ENCODE measurements at regions not wholly inside any gene's neighbourhood (a gene's known extent, or its start where the extent isn't known, plus 50 kb on each side); places are given as distances from the start of the nearest gene placed in this dataset.
A peak's percentile ranks its signal among the peaks of the same experiment; 100 is the strongest.

DNA sequence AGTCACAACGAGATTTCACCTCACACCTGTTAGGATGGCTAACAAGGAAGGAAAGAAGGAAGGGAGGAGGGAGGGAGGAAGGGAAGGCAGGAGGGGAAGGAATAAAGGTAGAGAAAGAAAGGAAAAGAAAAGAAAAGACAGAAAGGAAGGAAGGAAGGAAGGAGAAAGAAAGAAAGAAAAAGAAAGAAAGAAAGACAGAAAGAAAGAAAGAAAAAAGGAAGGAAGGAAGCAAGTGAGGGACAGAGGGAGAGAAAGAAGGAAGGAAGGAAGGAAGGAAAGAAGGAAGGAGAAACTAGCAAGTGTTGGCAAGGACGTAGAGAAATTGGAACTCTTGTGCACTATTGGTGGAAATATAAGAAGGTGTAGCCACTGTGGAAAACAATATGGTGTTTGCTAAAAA, 52.2 kb downstream of the CCDC185 start:
- no peak for DNase-seq

DNA sequence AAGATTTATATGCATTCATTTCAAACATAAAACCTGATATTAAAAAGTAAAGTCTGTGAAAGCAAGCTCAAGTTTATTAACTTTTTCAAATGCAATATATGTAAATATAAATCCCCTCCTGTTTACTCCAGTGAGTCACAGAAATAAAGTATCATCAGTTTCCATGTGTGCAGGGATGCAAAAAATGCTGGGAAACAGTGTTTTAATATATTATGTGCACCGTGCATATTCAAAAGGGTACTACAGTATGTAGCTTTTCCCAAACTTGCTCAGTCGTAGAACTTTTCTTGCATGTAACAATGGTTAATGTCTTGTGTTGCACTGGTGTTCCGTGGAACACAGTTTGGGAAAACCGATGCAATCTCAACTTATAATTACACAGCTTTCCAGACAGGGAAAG, 60.7 kb downstream of the CCDC185 start:
- no peak for DNase-seq

- no peak for DNase-seq
Measured at GRCh38 chr1:223454959-223455358, 61.7 kb downstream of the CCDC185 start.

DNA sequence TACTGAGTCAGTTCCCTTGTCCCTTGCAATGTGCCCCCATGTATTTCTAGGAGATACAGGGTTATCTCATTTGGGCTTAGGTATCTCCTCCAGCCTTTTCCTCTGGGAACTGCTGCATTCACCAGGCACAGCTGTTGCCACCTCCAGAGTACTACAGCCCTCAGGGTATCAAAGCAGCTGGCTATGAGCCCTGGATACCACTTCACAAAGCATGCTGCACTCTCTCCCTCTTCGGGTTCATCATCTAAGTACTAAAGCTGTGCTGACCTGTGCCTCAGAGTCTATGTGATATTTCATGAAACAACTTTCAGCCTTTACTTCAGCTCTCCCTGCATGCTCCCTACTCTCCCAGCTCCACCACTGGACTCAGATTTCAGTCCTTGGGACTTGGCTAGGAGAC, 62.3 kb downstream of the CCDC185 start:
- no peak for DNase-seq

DNA sequence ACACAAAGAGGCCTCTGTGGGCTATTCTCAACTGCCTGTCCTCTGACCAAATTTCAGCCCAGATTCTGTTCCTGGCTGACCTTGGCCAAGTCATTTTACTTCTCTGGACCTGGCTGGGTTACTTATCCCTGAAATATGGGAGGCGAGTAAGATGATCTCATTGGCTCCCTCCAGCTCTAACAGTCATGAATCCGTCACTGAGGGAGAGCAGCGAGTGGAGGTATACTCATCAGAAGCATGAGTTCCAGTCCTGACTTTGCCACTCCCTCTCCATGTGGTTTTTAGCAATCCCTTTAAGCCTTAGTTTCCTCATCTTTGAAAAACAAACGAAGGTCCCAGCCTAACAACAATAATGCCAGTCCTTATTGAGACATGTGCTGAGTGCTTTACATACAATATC, 63.5 kb downstream of the CCDC185 start:
- no peak for DNase-seq

DNA sequence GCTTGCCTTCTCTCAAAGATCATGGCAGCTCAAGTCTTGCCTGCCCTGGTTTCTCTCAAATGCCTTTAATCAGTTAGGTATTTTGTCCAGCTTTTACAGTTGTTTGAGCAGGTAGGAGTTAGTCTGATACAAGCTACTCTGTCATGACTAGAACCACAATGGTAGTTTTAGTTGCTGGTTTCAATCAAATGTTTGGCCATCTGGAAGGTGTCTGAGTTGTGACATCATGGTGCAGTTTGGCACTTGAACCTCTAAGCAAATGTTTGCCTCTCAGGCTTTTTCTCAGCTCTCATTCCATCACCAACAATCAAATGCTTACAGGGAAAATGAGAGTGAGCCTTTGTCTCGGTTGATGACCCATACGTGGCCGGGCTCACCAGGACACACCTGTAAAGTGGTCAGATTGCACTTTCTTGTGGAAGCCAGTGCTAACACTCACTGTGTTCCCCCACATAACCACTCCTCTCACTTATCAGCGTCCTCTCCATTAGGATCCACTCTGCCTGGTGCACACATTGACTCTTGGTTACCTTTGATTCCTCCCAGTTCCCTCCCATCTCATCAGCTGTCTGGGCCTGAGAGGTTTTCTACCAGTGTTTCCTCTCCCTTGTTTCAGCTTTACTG, 67.5 kb downstream of the CCDC185 start:
- DNase-seq, result peak; percentile 49

DNA sequence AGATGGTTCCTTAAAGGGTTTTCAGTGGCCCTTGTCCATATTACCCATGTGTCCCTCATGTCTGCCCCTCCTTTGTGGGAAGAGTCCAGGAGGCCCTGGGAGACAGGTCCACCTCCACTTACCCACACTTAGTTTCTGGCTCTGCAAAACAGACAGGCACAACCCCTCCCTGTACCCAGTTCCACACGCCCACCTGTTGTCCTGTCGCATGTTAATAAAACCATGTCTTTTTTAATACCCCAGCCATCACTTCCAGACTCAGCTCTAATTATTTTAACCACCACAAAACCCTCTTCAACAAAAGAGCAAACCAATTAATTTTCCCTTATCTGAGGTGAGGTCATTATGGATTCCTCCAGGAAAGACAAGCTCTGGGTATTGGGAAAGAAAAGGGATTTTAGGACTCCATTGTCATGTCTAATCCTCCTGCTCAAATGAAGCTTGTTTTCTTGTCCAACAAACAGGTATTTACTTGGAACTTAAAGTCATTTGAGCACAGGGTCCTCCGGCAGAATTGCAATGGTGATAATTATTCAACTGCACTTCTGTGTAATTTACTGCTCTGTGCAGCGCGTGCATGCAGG, 68.9 kb downstream of the CCDC185 start:
- DNase-seq, result no peak

GRCh38 chr1:223462866-223463404, 69.7 kb downstream of the CCDC185 start:
- DNase-seq, result no peak

DNA sequence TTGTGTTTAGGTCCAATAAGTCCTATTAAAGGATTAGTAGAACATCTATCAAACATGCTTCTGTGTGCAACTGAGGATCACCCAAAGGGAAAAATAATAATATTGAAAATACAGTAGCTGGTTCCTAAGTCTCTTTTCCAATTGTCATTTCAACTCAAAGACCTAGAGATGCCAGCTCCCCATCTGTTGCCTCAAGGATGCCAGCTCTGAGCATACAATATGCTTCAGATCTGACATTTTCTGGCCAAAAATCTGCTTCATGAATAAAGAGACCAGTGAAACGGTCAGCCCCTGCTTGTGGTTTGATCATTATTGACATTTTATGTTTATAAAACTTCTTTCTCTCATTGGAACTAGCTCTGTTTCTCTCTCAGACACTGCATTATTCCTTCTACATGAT, 72.9 kb downstream of the CCDC185 start:
- DNase-seq, result peak; percentile 35

DNA sequence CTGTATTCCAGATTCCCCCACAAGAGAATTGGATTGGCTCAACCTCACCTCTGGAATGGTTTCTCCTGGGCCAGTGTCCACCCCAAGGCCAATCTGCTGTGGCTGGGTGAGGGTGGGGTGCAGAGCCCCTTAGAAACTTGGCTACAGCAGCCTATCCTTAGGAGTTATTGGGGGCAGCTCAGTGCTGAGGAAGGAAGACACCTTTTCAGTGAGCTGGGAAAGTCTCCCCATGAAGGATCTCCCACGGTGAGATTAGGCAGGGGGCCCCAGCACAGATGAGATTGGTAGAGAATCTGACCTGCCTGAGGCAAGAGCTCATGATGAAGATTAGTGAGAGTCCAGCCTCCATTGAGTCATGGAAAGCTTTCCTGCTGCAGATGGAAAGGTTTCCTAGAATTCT, 78.4 kb downstream of the CCDC185 start:
- DNase-seq, result no peak

DNA sequence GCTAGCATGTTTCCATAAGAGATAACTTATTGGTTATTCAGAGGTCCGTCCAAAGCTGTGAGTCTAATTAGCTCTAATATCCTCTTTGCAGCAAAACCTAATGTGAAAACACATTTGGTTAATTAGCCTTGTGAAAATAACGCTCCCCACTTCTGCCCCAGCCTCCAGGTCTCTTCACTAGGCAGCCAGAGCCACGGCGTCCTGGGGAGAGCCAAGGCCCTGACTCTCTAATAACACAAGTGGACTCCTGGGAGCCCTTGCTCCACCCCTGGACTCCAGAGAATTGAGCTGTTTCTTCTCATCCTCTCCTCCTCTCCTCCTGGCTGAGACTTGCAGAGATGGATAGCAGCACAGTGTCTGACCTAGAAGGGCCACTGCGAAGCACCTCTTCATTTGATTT, 78.8 kb downstream of the CCDC185 start:
- DNase-seq, result no peak

DNA sequence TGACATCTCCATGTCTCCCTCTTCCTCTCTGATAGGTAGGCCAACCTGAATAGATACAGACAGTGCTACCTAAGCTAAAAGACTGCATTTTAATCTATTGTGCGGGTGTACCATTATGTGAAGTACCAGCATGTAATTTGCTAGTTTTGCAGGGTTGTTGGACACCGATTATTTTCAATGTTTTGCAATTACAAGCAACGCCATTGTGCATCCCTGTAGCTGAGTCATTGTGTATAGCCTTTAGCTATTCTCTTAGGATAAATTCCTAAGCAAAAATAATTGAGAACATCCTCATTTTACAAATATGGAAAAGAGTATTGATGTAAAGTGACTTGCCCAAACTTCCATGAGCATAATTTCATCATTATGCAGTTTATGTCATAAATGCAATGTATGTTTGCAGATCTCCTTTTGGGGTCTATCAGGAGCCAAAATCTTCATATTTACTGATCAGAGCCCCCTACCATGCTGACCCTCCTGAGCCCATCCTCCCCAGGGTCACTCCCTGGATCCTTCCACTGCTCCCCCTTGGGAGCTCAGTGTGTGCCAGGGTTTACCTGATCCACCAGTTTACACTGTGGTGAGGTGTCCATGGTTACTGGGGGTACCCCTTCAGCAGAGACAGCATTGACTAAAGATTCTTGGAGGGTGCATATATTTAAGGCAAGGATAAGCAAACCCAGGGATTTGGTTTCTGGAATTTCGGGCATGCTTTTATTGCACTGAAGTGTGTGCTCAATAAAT, 80.6 kb downstream of the CCDC185 start:
- no peak for DNase-seq

DNA sequence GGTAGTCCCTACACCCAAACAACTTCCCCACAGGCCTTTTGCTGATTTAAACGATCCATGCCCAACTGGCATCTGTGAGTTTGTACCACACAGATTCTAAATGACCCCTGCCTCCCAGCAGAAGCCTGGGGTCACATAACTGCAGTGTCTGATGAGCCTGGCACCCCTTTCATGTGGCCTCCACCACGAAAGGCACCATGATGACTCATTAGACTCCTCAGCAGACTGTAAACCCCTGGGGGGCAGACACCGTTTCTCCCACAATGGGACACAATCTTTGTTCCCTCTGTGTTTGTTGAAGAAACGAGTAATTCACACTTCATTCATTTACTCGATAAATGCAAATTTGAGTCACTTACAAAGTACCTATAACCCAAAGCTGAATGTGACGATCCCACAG, 81.6 kb downstream of the CCDC185 start:
- DNase-seq, result no peak

GRCh38 chr1:223477456-223477855, 84.2 kb downstream of the CCDC185 start:
- no peak for DNase-seq

DNA sequence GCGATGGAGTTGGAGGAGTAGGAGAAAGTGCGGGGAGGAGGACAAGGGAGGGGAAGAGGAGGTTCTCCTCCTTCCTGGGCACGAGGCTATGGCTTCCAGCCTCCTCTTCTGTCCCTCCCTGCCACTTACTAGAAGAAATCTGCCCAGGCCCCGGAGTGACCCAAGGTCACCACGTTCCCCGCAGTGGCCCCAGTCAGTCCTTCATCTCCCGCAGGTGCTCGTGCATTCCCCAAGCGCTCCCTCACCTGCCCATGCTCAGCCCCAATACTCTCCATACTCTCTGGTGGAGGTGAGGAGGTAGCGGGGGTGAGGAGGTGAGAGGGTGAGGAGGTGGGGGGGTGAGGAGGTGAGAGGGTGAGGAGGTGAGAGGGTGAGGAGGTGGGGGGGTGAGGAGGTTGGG, 85.4 kb downstream of the CCDC185 start:
- DNase-seq, result no peak

GRCh38 chr1:223479261-223479660, 86.0 kb downstream of the CCDC185 start:
- DNase-seq, result no peak

- peak; percentile 24 for DNase-seq
Measured at GRCh38 chr1:223479718-223480425, 86.7 kb downstream of the CCDC185 start.

DNA sequence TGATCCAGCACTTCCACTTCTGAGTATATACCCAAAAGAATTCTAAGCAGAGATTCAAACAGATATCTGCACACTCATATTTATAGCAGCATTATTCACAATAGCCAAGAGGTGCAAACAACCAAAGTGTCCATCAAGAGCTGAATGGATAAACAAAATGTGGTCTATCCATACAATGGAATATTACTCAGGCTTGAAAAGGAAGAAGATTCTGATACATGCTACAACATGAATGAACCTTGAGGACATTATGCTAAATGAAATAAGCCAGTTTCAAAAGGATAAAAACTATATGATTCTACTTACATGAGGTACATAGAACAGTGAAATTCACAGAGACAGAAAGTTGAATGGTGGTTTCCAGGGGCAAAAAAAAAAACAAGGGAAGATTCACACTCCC, 88.9 kb downstream of the CCDC185 start:
- DNase-seq, result no peak

DNA sequence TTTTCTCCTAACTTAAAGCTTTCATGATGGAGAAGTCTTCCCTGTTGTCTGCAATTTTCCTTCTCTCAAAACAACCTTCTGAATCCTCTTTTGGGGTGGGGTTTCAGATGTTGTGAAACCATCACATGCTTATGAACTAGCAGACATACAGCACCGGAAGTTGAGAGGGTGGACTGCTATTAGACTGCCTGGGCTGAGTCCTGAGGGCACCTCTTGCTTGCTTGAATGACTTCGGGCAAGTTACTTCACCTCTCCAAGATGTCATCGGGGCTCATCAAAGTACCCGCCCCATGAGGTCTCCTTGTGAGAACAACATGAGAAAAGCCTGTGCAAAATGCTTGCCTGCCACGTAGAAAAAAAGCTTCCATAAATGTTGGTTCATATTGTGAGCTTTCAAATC, 89.6 kb downstream of the CCDC185 start:
- DNase-seq, result peak; percentile 16

DNA sequence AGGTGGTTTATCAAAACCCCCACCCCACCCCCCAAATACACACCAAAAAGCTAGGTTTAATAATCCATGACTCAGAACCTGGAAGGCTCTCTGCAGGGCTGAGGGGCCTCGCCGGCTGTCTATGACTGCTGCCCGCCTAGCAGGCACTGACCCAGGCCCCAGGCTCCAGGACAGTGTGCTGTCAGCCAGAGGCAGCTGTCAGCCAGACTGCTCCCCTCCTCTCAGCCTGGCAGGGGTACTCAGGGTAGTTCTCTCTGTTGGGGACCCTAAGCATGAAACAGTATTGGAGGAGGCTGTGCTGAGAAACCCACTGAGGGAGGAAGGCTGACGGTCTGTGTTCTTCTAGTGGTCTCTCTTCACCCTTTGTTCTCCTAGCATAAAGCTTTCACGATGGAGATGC, 90.3 kb downstream of the CCDC185 start:
- DNase-seq, result no peak

DNA sequence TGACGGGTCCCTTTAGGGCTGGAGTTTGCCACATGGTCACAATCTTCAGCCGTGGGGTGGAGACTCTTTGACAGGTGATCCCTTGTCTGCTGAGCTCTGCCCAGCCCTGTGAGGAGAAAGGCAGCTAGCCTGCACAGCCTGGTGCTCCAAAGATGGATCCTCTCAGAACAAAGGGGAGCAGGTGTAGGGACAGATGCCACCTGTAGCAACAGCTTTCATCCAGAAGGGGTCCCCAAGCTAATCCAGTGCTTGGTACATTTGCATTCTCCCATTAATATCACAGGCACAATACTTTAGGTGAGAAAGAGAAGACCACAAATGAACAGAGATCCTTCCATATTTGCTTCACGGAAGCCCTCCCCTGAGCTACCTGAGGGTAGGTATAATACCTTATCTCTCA, 93.2 kb downstream of the CCDC185 start:
- no peak for DNase-seq

DNA sequence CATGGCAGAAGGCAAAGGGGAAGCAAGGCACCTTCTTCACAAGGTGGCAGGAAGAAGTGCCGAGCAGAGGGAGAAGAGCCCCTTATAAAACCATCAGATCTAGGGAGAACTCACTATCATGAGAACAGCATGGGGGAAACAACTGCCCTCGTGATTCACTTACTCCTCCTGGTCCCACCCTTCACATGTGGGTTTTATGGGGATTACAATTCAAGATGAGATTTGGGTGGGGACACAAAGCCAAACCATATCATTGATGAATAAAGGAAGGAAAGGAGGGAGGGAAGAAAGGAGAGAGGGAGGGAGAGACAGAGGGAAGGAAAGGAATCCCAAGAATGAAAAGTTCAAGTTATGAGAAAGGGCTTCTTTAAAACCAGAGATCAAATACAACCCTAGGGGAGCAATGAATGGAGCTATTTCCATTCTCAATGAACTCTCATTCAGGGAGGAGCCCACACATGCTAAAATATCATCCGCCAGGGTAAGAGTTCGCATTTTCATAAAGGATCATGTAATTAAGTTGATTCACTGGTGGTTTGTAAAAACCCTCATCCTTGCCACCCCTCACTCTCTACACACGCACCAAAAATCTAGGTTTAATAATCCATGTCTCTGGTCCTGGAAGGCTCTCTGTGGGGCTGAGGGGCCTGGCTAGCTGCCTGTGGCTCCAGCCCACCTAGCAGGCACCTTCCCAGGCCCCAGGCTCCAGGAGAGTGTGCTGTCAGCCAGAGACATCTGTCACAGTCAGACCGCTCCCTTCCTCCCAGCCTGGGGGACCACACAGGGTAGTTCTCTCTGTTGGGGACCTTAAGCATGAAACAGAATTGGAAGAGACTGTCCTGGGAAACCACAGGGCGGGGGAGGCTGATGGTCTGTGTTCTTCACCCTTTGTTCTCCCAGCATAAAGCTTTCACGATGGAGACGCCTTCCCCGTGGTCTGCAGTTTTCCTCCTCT, 94.0 kb downstream of the CCDC185 start:
- no peak for DNase-seq

All from tongue (tissue), 1 donor.